Neural cell (in vitro differentiated cells): ENCODE measurements at regions not wholly inside any gene's neighbourhood (a gene's known extent, or its start where the extent isn't known, plus 50 kb on each side); places are given as distances from the start of the nearest gene placed in this dataset.
"Not testable (repeated sequence)": the region's sequence is repeated elsewhere in the genome, so short reads cannot be mapped to it uniquely, and the experiment has no call there.

Experiments used
- EZH2 ChIP-seq: fragments of 200-600, 300-800 bp; shearing (Covaris generic), sonication (generic); IDR thresholded peaks from 2 replicates; pipeline ENCODE4 v1.6.1; 2014; ENCODE audit warnings: antibody characterized with exemption, low read length, borderline replicate concordance, mild to moderate bottlenecking; ENCODE audit not compliant: insufficient read depth, poor library complexity, severe bottlenecking
- RAD21 ChIP-seq: fragments of 450-650 bp; conservative IDR thresholded peaks from 2 replicates; pipeline ENCODE4 v1.6.1; 2014; ENCODE audit warnings: antibody characterized with exemption, mild to moderate bottlenecking, moderate library complexity
- SMC3 ChIP-seq: fragments of 450-650 bp; conservative IDR thresholded peaks from 2 replicates; pipeline ENCODE4 v1.6.1; 2014; ENCODE audit warnings: antibody characterized with exemption, mild to moderate bottlenecking, moderate library complexity; ENCODE audit not compliant: poor library complexity
- TF ChIP-seq, protein P1 (sequence below): fragments of 450-650 bp; IDR thresholded peaks from 2 replicates; pipeline ENCODE4 v1.5.1; 2014; ENCODE audit warnings: antibody characterized with exemption, mild to moderate bottlenecking, moderate library complexity; ENCODE audit not compliant: poor library complexity, severe bottlenecking
- TF ChIP-seq, protein P2 (sequence below): IDR thresholded peaks from 2 replicates; pipeline ENCODE4 v1.6.1; 2012; ENCODE audit warnings: borderline replicate concordance

DNA sequence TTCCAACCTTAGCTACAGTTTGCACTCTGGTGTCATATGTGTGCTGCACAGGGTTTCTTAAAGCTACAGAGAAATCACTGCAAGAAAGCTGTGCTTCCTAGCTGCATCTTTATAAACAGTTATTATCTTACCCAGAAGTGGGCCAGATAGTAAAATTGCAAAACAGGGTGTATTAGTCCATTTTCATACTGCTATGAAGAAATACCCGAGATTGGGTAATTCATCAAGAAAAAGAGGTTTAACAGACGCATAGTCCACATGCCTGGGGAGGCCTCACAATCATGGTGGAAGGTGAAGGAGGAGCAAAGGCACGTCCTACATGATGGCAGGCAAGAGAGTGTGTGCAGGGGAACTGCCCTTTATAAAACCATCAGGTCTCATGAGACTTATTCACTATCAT is 92.6 kb upstream of the AGA start:
- TF ChIP-seq, protein P1, sequence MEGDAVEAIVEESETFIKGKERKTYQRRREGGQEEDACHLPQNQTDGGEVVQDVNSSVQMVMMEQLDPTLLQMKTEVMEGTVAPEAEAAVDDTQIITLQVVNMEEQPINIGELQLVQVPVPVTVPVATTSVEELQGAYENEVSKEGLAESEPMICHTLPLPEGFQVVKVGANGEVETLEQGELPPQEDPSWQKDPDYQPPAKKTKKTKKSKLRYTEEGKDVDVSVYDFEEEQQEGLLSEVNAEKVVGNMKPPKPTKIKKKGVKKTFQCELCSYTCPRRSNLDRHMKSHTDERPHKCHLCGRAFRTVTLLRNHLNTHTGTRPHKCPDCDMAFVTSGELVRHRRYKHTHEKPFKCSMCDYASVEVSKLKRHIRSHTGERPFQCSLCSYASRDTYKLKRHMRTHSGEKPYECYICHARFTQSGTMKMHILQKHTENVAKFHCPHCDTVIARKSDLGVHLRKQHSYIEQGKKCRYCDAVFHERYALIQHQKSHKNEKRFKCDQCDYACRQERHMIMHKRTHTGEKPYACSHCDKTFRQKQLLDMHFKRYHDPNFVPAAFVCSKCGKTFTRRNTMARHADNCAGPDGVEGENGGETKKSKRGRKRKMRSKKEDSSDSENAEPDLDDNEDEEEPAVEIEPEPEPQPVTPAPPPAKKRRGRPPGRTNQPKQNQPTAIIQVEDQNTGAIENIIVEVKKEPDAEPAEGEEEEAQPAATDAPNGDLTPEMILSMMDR, result not testable (repeated sequence)
- TF ChIP-seq, protein P2, sequence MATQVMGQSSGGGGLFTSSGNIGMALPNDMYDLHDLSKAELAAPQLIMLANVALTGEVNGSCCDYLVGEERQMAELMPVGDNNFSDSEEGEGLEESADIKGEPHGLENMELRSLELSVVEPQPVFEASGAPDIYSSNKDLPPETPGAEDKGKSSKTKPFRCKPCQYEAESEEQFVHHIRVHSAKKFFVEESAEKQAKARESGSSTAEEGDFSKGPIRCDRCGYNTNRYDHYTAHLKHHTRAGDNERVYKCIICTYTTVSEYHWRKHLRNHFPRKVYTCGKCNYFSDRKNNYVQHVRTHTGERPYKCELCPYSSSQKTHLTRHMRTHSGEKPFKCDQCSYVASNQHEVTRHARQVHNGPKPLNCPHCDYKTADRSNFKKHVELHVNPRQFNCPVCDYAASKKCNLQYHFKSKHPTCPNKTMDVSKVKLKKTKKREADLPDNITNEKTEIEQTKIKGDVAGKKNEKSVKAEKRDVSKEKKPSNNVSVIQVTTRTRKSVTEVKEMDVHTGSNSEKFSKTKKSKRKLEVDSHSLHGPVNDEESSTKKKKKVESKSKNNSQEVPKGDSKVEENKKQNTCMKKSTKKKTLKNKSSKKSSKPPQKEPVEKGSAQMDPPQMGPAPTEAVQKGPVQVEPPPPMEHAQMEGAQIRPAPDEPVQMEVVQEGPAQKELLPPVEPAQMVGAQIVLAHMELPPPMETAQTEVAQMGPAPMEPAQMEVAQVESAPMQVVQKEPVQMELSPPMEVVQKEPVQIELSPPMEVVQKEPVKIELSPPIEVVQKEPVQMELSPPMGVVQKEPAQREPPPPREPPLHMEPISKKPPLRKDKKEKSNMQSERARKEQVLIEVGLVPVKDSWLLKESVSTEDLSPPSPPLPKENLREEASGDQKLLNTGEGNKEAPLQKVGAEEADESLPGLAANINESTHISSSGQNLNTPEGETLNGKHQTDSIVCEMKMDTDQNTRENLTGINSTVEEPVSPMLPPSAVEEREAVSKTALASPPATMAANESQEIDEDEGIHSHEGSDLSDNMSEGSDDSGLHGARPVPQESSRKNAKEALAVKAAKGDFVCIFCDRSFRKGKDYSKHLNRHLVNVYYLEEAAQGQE, result not testable (repeated sequence)
- TF ChIP-seq RAD21, SMC3, EZH2: not testable (repeated sequence)
